HFF-Myc (cell line): ENCODE measurements at regions not wholly inside any gene's neighbourhood (a gene's known extent, or its start where the extent isn't known, plus 50 kb on each side); places are given as distances from the start of the nearest gene placed in this dataset.

Source experiments
- DNase-seq: peaks from one replicate; pipeline ENCODE4 v3.0.0-alpha.2; 2011; ENCODE audit warnings: low read depth; ENCODE audit errors: extremely low read depth
- H3K4me3 ChIP-seq: replicated peaks from 2 replicates; pipeline ENCODE4 v1.5.1; 2011; ENCODE audit warnings: low read depth, mild to moderate bottlenecking, control low read depth, low read length
- TF ChIP-seq, protein P1 (sequence below): IDR thresholded peaks from 2 replicates; pipeline ENCODE4 v1.5.1; 2012; ENCODE audit warnings: mild to moderate bottlenecking, low read depth, low read length, control low read depth; ENCODE audit errors: missing control alignments

DNA sequence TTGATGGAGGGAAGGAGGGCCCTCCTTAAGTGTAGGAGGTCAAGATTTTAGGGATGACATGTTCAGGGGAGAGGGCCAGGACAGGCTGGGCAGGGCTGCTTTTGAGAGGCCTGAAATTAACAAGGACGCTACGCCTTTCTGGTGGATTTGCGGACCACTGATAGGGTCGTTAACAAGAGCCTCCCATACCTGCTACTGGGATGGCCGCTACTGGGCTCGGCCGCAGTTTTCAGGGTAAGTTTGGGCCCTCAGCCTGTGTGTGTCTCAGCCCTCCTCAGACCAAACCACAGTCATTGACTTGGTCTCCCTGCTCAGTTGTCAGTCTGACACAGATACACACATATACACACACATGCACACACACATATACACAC, 180.9 kb downstream of the SMAD2 start:
- TF ChIP-seq, protein P1, sequence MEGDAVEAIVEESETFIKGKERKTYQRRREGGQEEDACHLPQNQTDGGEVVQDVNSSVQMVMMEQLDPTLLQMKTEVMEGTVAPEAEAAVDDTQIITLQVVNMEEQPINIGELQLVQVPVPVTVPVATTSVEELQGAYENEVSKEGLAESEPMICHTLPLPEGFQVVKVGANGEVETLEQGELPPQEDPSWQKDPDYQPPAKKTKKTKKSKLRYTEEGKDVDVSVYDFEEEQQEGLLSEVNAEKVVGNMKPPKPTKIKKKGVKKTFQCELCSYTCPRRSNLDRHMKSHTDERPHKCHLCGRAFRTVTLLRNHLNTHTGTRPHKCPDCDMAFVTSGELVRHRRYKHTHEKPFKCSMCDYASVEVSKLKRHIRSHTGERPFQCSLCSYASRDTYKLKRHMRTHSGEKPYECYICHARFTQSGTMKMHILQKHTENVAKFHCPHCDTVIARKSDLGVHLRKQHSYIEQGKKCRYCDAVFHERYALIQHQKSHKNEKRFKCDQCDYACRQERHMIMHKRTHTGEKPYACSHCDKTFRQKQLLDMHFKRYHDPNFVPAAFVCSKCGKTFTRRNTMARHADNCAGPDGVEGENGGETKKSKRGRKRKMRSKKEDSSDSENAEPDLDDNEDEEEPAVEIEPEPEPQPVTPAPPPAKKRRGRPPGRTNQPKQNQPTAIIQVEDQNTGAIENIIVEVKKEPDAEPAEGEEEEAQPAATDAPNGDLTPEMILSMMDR: no peak
- H3K4me3 ChIP-seq: no peak overlapping the region
- no peak for DNase-seq

DNA sequence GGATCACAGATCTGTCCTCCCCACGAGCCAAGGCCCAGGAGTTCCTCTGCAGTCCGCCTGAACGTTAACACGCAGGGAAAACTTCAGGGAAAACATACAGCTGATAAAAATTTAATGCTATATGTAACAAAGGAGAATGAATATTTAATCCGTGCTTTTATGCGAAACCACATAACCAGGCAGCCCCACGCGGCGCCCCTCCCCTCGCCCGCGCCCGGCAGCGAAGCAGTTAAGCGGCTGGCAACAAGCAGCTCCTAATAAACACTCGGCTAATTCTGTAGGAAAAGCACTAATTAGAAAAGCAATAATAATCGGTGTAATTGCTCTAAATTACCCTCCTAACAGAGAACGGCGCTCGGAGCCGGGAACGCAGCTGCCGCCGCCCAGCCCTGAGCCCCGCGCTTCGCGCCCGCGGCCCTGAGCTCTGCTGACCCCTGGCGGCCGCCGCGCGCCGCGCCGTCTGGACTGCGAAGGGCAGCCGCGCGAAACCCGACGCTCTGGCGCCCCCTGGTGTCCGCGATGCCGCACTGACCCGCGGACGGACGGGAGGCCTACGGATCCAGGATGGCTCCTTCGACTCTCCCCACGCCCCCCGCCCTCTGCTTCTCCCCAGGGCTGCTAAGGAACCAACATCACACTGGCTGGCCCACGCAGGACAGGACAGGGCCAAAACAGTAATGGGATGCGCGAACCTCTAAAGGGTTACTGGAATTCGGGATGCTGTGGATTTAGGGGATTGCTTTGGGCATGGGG, 181.4 kb downstream of the SMAD2 start:
- H3K4me3 ChIP-seq: no peak overlapping the region; the same call in 1 of the 2 replicates
- no peak for DNase-seq
- TF ChIP-seq, protein P1: peak; percentile 83

DNA sequence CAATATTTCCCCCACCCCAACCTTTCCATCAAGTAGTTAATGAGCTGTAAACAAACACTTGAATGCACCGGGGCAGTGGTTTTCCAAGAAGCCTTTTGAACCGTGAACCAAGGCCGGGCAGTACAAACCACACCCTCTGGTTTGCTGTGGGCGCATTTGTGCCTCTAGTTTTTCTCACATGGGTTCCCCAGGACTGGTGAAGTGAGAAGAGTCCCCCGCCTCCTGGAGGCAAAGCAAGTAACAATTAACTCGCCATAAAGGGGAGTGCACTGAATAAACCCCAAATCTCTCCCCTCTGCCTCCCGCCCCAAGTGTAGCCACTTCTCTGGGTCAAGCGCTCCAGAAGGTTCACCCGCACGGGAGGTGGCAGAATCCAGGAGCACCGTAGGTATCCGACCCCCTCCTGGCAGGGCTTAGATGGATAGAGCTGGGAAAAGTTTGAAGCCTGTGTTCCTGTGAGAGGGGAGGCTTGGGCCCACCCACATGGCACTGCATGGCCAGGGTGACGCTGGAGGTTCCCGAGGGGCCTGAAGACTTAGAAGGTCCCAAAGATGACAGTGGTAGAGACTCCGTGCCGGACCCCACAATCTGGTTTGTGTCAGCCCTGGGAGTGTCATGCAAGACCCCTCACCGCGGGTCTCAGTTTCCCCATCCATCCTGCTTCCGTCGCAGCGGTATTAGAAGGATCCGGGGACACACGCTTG, 182.2 kb downstream of the SMAD2 start:
- DNase-seq: no peak
- H3K4me3 ChIP-seq: no peak overlapping the region
- TF ChIP-seq, protein P1: no peak

DNA sequence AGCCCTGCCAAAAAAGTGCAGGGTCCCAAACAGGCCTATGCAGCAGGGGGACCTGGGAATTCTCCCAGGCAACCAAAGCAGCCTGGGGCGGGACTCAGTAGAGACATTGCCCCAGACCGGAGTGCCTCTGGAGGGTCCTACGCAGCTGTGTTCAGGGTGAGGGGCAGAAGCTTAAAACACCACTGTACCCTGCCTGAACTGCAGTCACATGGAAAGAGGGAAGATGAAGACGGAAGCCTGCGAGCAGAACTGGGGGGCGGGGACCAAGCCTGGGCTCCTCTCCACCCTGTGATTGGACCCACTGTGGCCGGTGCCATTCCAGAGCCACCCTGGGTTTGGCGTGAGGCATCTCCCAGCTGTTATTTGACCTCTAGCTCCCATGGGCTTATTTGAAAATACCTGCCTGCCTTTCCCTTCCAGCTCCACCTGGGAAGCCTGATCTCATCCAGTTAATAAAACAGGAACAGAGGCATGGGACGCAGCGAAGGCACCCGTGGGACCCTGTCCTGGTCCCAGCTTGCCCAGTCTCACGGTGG, 183.1 kb downstream of the SMAD2 start:
- no peak for DNase-seq
- H3K4me3 ChIP-seq: no peak overlapping the region
- TF ChIP-seq, protein P1: no peak

DNA sequence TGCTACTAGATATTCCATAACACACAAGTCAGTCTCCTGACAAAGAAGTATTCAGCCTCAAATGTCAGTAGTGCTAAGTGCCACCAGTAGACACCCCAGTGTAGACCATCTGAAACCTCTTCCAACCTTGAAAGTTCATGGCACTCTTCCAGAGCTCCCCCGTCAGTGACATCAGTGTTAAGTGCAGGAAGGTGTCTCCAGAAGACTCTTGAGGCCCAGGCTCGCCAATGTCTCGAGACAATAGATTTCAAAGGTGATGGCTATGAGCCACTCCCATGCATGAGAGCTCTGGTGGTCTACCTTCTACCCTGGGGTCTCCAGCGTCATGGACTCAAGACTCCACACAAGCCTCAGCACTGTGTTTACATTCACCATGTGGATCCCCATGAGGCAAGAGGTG, 183.8 kb downstream of the SMAD2 start:
- TF ChIP-seq, protein P1: no peak
- no peak overlapping the region for H3K4me3 ChIP-seq
- DNase-seq: no peak

DNA sequence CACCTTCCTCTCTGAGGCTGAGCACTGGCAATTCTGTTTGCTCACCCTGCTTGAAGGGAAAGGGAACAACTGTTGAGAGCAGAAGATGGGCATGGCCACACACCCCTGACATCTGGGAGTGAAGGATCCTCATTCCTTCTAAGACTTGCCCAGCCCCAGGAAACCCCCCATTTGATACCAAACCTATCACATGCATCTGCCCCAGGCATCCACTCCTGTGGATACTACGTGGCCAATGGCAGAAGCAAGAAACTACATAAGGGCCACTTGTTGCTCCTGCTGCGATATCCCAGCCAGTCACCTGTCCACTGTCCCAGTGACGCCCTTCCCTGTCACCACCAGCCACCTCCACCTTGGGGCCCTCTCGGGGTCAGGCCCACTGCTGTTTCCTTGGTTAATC, 185.2 kb downstream of the SMAD2 start:
- H3K4me3 ChIP-seq: no peak overlapping the region
- TF ChIP-seq, protein P1: no peak
- DNase-seq: no peak
